ENCODE measurements at regions not wholly inside any gene's neighbourhood (a gene's known extent, or its start where the extent isn't known, plus 50 kb on each side); places are given as distances from the start of the nearest gene placed in this dataset.

DNA sequence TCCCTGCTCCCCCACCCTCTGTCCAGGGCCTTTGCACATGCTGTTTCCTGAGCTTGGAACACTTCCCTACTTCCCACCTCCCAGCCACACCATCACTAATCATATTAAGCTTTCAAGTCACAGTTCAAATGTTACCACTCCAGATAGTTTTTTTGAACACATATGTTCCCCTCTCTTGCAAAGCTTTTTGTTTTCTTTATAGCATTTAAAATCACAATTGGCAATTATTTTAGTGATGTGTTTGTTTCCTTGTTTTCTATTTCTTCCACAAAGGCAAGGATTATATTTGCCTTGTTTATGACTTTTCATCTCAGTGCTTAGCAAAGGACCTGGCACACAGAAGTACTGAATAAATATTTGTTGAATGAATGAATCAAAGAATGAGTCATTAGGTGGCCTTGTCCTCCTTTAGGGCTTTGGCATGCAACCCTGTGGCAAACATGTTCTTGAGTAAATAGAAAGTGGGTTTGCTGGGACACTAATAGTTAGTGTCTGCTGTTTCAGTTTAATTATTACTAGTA lies 386.8 kb downstream of the FGF10 start:
- Histone ChIP-seq H3K79me2 (ENCODE audit: insufficient read depth) (no peaks in the 10 kb centered on the region), H3K4me1 (ENCODE audit: control insufficient read depth in 1 of 2, insufficient read depth in 2 of 2, low read depth in 1 of 2, low read length in 1 of 2) (no peaks in the 10 kb centered on the region), H3K27ac (ENCODE audit: low read depth in 2 of 2, low read length in 1 of 2) (no peak overlapping the region), H3K9ac (no peak overlapping the region), H2AFZ (ENCODE audit: low read depth) (no peak overlapping the region), H3K9me2 (no peaks in the 10 kb centered on the region), H3K4me3 (ENCODE audit: low read depth in 2 of 2, low read length in 1 of 2) (no peak overlapping the region), H3F3A (replicated peaks; ENCODE audit: insufficient read depth) (no peaks in the 10 kb centered on the region), H3K4me2 (no peak overlapping the region), H4K20me1 (ENCODE audit: insufficient read depth) (no peaks in the 10 kb centered on the region), H3K36me3 (replicated peaks in 1 of 2; ENCODE audit: control insufficient read depth in 1 of 2, insufficient read depth in 2 of 2, low read length in 1 of 2) (no peaks in the 10 kb centered on the region), H3K9me3 (no peaks in the 10 kb centered on the region), H3K27me3 (ENCODE audit: insufficient read depth) (no peaks in the 10 kb centered on the region)
- CTCF ChIA-PET, result no interaction called here
- POLR2A ChIA-PET, result no interaction called here
- no peak for TF ChIP-seq TAF1 (IDR thresholded peaks at IDR 0.05; ENCODE audit: borderline replicate concordance, low read depth, low read length)
- TF ChIP-seq FOXJ3 (CRISPR knock-in tag; IDR thresholded peaks at IDR 0.05), result no peak
- TF ChIP-seq RXRA (IDR thresholded peaks at IDR 0.05; ENCODE audit: borderline replicate concordance, low read depth), result no peak
- no peak for TF ChIP-seq JUND (IDR thresholded peaks at IDR 0.05)
- TF ChIP-seq FOSL2 (IDR thresholded peaks at IDR 0.05; ENCODE audit: borderline replicate concordance, low read depth), result no peak
- TF ChIP-seq, protein P1, sequence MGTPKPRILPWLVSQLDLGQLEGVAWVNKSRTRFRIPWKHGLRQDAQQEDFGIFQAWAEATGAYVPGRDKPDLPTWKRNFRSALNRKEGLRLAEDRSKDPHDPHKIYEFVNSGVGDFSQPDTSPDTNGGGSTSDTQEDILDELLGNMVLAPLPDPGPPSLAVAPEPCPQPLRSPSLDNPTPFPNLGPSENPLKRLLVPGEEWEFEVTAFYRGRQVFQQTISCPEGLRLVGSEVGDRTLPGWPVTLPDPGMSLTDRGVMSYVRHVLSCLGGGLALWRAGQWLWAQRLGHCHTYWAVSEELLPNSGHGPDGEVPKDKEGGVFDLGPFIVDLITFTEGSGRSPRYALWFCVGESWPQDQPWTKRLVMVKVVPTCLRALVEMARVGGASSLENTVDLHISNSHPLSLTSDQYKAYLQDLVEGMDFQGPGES (IDR thresholded peaks at IDR 0.05; ENCODE audit: low read depth, low read length), result no peak
- no peak for TF ChIP-seq FOXM1 (IDR thresholded peaks at IDR 0.05; ENCODE audit: low read depth)
- no peak for TF ChIP-seq NRF1 (IDR thresholded peaks at IDR 0.05; ENCODE audit: low read depth, low read length)
- DNase-seq, result no peak

DNA sequence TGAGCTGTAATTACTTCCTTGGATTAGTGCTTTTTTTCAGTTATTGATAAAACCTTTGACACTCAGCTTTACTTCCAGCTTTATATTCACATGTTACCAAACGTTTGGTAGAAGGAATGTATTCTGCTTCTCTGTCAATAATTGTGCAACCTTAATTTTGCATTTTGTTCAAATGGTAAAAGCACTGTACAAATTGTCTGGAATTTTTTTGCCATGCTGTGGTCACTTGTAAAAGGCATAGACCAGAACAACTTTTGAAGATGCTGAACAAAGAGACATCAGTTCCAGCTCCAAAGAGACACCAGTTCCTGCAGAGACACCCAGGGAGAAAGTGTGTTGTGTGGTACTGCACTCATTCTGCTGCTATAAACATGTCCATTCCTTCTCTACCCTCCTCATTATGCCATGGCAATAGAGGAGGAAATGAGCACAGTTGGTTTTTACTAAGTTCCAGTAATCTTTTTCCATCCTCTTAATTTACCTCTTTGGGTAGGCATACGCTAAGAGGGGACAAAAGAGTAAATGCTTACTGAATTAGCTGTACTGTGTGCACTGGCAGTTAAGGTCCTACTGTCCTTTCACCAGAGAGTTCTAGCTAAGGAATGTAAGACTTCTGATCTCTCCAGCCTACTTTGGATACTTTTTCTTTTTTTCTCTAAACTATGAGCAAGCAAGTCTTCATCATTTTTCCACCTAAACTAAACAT lies 387.4 kb downstream of the FGF10 start:
- TF ChIP-seq FOSL2 (IDR thresholded peaks at IDR 0.05; ENCODE audit: borderline replicate concordance, low read depth) (no peak), TEAD4 (IDR thresholded peaks at IDR 0.05; ENCODE audit: borderline replicate concordance, insufficient read depth) (no peak), FOXJ3 (CRISPR knock-in tag; IDR thresholded peaks at IDR 0.05) (no peak), MEF2A (IDR thresholded peaks at IDR 0.05; ENCODE audit: borderline replicate concordance, low read depth) (no peak), POLR2AphosphoS5 (IDR thresholded peaks at IDR 0.05; ENCODE audit: low read depth, low read length) (no peak), RXRA (IDR thresholded peaks at IDR 0.05; ENCODE audit: borderline replicate concordance, low read depth) (no peak), RAD21 (IDR thresholded peaks at IDR 0.05; ENCODE audit: low read length) (no peak), CHD2 (IDR thresholded peaks at IDR 0.05; ENCODE audit: low read length, partially characterized antibody) (no peak), NRF1 (IDR thresholded peaks at IDR 0.05; ENCODE audit: low read depth, low read length) (no peak), MXI1 (IDR thresholded peaks at IDR 0.05; ENCODE audit: low read depth, low read length) (no peak), SIN3A (IDR thresholded peaks at IDR 0.05; ENCODE audit: borderline replicate concordance, low read depth, low read length) (no peak), NFIC (IDR thresholded peaks at IDR 0.05; ENCODE audit: borderline replicate concordance) (no peak), TAF1 (IDR thresholded peaks at IDR 0.05; ENCODE audit: borderline replicate concordance, low read depth, low read length) (no peak), FOXM1 (IDR thresholded peaks at IDR 0.05; ENCODE audit: low read depth) (no peak), EZH2phosphoT487 (IDR thresholded peaks at IDR 0.05; ENCODE audit: borderline replicate concordance, low read depth) (no peak)
- TF ChIP-seq, protein P1 (IDR thresholded peaks at IDR 0.05; ENCODE audit: low read depth, low read length), result no peak
- TF ChIP-seq, protein P2, sequence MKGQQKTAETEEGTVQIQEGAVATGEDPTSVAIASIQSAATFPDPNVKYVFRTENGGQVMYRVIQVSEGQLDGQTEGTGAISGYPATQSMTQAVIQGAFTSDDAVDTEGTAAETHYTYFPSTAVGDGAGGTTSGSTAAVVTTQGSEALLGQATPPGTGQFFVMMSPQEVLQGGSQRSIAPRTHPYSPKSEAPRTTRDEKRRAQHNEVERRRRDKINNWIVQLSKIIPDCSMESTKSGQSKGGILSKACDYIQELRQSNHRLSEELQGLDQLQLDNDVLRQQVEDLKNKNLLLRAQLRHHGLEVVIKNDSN (IDR thresholded peaks at IDR 0.05; ENCODE audit: borderline replicate concordance, low read depth), result no peak
- TF ChIP-seq, protein P3, sequence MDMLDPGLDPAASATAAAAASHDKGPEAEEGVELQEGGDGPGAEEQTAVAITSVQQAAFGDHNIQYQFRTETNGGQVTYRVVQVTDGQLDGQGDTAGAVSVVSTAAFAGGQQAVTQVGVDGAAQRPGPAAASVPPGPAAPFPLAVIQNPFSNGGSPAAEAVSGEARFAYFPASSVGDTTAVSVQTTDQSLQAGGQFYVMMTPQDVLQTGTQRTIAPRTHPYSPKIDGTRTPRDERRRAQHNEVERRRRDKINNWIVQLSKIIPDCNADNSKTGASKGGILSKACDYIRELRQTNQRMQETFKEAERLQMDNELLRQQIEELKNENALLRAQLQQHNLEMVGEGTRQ (IDR thresholded peaks at IDR 0.05; ENCODE audit: borderline replicate concordance, low read depth, low read length), result no peak
- H3K9ac ChIP-seq, result no peak overlapping the region
- H3K79me2 ChIP-seq (ENCODE audit: insufficient read depth), result no peaks in the 10 kb centered on the region
- no peaks in the 10 kb centered on the region for H3K27me3 ChIP-seq (ENCODE audit: insufficient read depth)
- no peak overlapping the region for H2AFZ ChIP-seq (ENCODE audit: low read depth)
- H3K36me3 ChIP-seq (replicated peaks in 1 of 2; ENCODE audit: control insufficient read depth in 1 of 2, insufficient read depth in 2 of 2, low read length in 1 of 2), result no peaks in the 10 kb centered on the region
- 1% methylated on average over 2 of the region's 2 CpGs for WGBS (ENCODE audit: low lambda C conversion rate)
- ChIA-PET CTCF (no interaction called here), POLR2A (no interaction called here)
- H3K4me3 ChIP-seq (ENCODE audit: low read depth in 2 of 2, low read length in 1 of 2), result no peak overlapping the region
- H4K20me1 ChIP-seq (ENCODE audit: insufficient read depth), result no peaks in the 10 kb centered on the region
- no peaks in the 10 kb centered on the region for H3K4me1 ChIP-seq (ENCODE audit: control insufficient read depth in 1 of 2, insufficient read depth in 2 of 2, low read depth in 1 of 2, low read length in 1 of 2)
- no peak overlapping the region for H3K27ac ChIP-seq (ENCODE audit: low read depth in 2 of 2, low read length in 1 of 2)
- no peaks in the 10 kb centered on the region for H3F3A ChIP-seq (replicated peaks; ENCODE audit: insufficient read depth)
- H3K9me2 ChIP-seq, result no peaks in the 10 kb centered on the region
- no peaks in the 10 kb centered on the region for H3K9me3 ChIP-seq
- DNase-seq, result no peak
- no peak overlapping the region for H3K4me2 ChIP-seq

Measured in SK-N-SH (cell line).